Mucosa of stomach (tissue), 1 donor: ENCODE measurements at regions not wholly inside any gene's neighbourhood (a gene's known extent, or its start where the extent isn't known, plus 50 kb on each side); places are given as distances from the start of the nearest gene placed in this dataset.

Experiments used
- H3K27me3 ChIP-seq: one replicate; pipeline ENCODE4 v1.7.0; 2013; ENCODE audit warnings: mild to moderate bottlenecking, low read length; ENCODE audit not compliant: control insufficient read depth, insufficient read depth
- H3K36me3 ChIP-seq: one replicate; pipeline ENCODE4 v1.7.0; 2013; ENCODE audit warnings: low read length; ENCODE audit not compliant: control insufficient read depth, insufficient read depth
- H3K4me1 ChIP-seq: one replicate; pipeline ENCODE4 v1.7.0; 2013; ENCODE audit warnings: mild to moderate bottlenecking, low read length; ENCODE audit not compliant: control insufficient read depth, insufficient read depth
- H3K4me3 ChIP-seq: one replicate; pipeline ENCODE4 v1.7.0; 2013; ENCODE audit warnings: low read length
- H3K9ac ChIP-seq: one replicate; pipeline ENCODE4 v1.7.0; 2013; ENCODE audit warnings: mild to moderate bottlenecking, low read length, moderate library complexity
- H3K9me3 ChIP-seq: one replicate; pipeline ENCODE4 v1.7.0; 2013; ENCODE audit warnings: mild to moderate bottlenecking, low read length, moderate library complexity; ENCODE audit not compliant: control insufficient read depth
- donor health status: Pancreatic carcinoma.

- H3K9me3 ChIP-seq = no peaks in the 10 kb centered on the region
- H3K4me1 ChIP-seq = no peaks in the 10 kb centered on the region
- H3K9ac ChIP-seq = no peak overlapping the region
- H3K27me3 ChIP-seq = no peaks in the 10 kb centered on the region
- H3K4me3 ChIP-seq = no peak overlapping the region
- H3K36me3 ChIP-seq = no peaks in the 10 kb centered on the region
These were observed 177.1 kb downstream of the BRD1 start for GRCh38 chr22:49650336-49651241.

GRCh38 chr22:49649166-49650068, 178.3 kb downstream of the BRD1 start:
- H3K9me3 ChIP-seq = no peaks in the 10 kb centered on the region
- H3K27me3 ChIP-seq = no peaks in the 10 kb centered on the region
- H3K36me3 ChIP-seq = no peaks in the 10 kb centered on the region
- H3K9ac ChIP-seq = no peak overlapping the region
- no peaks in the 10 kb centered on the region for H3K4me1 ChIP-seq
- H3K4me3 ChIP-seq = no peak overlapping the region

DNA sequence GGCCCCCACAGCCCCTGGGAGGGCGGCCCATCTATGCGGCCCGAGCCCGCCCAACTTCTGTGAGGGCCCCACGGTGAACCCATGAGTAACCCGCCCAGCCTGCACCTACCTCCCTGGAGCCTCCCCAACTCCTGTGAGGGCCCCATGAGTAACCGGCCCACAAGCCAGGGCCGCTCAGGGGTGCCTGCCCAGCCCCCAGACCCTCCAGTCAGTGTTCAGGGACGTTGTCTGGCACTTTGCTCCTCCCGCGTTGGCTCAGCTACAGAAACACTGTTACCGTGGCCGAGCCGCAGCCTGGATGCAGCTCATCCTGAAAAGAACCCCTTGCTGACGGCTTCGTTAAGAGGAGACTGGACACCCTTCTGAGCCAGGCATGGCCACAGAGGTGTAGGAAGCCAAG, 179.6 kb downstream of the BRD1 start:
- H3K4me3 ChIP-seq = no peak overlapping the region
- no peaks in the 10 kb centered on the region for H3K36me3 ChIP-seq
- no peak overlapping the region for H3K9ac ChIP-seq
- no peaks in the 10 kb centered on the region for H3K4me1 ChIP-seq
- no peaks in the 10 kb centered on the region for H3K27me3 ChIP-seq
- H3K9me3 ChIP-seq = no peaks in the 10 kb centered on the region

GRCh38 chr22:49647627-49648026, 180.0 kb downstream of the BRD1 start:
- Histone ChIP-seq H3K27me3 (no peaks in the 10 kb centered on the region), H3K4me3 (no peak overlapping the region), H3K9me3 (no peaks in the 10 kb centered on the region), H3K36me3 (no peaks in the 10 kb centered on the region), H3K4me1 (no peaks in the 10 kb centered on the region), H3K9ac (no peak overlapping the region)

- no peaks in the 10 kb centered on the region for H3K4me1 ChIP-seq
- H3K9me3 ChIP-seq = no peaks in the 10 kb centered on the region
- no peak overlapping the region for H3K9ac ChIP-seq
- no peaks in the 10 kb centered on the region for H3K36me3 ChIP-seq
- H3K4me3 ChIP-seq = no peak overlapping the region
- H3K27me3 ChIP-seq = no peaks in the 10 kb centered on the region
These were observed 180.8 kb downstream of the BRD1 start for GRCh38 chr22:49646876-49647275.

- no peaks in the 10 kb centered on the region for H3K9me3 ChIP-seq
- H3K4me1 ChIP-seq = no peaks in the 10 kb centered on the region
- no peak overlapping the region for H3K9ac ChIP-seq
- no peaks in the 10 kb centered on the region for H3K27me3 ChIP-seq
- no peaks in the 10 kb centered on the region for H3K36me3 ChIP-seq
- H3K4me3 ChIP-seq = no peak overlapping the region
These were observed 181.7 kb downstream of the BRD1 start for GRCh38 chr22:49645791-49646550.

DNA sequence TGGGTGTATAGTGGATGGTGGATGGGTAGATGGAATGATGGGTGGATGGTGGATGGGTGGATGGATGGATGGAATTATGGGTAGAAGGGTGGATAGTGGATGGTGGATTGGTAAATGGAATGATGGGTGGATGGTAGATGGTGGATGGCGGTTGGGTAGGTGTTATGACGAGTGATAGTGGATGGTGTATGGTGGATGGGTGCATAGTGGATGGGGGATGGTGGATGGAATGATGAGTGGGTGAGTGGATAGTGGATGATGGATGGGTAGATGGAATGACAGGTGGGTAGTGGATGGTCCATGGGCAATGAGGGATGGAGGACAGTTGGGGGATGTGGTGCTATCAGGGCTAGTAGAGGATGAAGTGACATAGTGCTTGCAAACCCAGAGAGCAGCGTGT, 182.4 kb downstream of the BRD1 start:
- Histone ChIP-seq H3K9me3 (no peaks in the 10 kb centered on the region), H3K4me1 (no peaks in the 10 kb centered on the region), H3K27me3 (no peaks in the 10 kb centered on the region), H3K9ac (no peak overlapping the region), H3K4me3 (no peak overlapping the region), H3K36me3 (no peaks in the 10 kb centered on the region)

DNA sequence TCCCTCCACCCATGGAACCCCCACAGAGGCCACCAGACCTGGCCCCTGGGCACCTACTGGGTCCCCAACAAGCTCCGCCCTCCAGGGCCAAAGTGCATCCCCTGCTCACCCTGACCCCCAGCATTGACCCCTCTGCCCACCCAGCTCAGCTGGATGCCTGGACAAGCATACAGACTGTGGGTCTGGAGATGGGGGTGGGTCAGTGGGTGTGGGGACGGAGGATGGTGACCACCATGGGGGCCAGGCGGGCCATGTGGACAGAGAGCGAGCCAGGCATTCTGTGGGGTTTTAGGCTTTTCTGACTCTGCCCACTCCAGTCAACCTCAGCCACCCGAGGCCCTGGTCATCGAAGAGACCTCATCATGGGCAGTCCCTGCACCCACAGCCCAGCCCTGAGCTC, 183.7 kb downstream of the BRD1 start:
- Histone ChIP-seq H3K4me3 (no peak overlapping the region), H3K9ac (no peak overlapping the region), H3K36me3 (no peaks in the 10 kb centered on the region), H3K9me3 (no peaks in the 10 kb centered on the region), H3K27me3 (no peaks in the 10 kb centered on the region), H3K4me1 (no peaks in the 10 kb centered on the region)

- no peaks in the 10 kb centered on the region for H3K9me3 ChIP-seq
- H3K27me3 ChIP-seq = no peaks in the 10 kb centered on the region
- H3K36me3 ChIP-seq = no peaks in the 10 kb centered on the region
- H3K4me1 ChIP-seq = no peaks in the 10 kb centered on the region
- H3K4me3 ChIP-seq = no peak overlapping the region
- H3K9ac ChIP-seq = no peak overlapping the region
These were observed 184.2 kb downstream of the BRD1 start for GRCh38 chr22:49643466-49643865.

DNA sequence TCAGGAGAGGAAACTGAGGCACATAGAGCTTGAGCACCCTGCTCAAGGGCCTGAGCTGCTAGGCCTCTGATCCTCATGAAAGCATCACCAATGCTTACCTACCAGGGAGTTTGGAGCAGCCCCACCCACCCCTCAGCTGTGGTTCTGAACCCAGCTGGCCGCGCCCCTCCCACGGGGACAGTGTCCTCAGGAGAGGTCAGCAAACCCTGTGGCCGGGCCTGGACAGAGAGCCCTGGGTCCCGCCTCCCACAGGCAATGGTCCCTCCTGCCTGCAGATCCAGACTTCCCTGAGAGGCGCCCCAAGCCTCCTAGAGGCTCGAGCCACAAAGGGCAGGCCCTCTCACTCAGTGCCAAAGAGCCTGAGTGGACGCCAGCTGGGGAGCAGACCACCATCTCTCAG, 184.9 kb downstream of the BRD1 start:
- H3K9me3 ChIP-seq = no peaks in the 10 kb centered on the region
- H3K27me3 ChIP-seq = no peaks in the 10 kb centered on the region
- no peaks in the 10 kb centered on the region for H3K4me1 ChIP-seq
- no peaks in the 10 kb centered on the region for H3K36me3 ChIP-seq
- H3K4me3 ChIP-seq = no peak overlapping the region
- H3K9ac ChIP-seq = no peak overlapping the region

- H3K9ac ChIP-seq = no peak overlapping the region
- no peak overlapping the region for H3K4me3 ChIP-seq
- no peaks in the 10 kb centered on the region for H3K36me3 ChIP-seq
- H3K9me3 ChIP-seq = no peaks in the 10 kb centered on the region
- H3K4me1 ChIP-seq = no peaks in the 10 kb centered on the region
- H3K27me3 ChIP-seq = no peaks in the 10 kb centered on the region
These were observed 185.3 kb downstream of the BRD1 start for GRCh38 chr22:49642331-49642730.
